DND-41 (cell line): ENCODE measurements at regions not wholly inside any gene's neighbourhood (a gene's known extent, or its start where the extent isn't known, plus 50 kb on each side); places are given as distances from the start of the nearest gene placed in this dataset.

Source experiments
- CTCF ChIP-seq: IDR thresholded peaks from 2 replicates; pipeline ENCODE4 v1.5.1; 2012; ENCODE audit warnings: borderline replicate concordance, low read length, moderate library complexity, mild to moderate bottlenecking; ENCODE audit not compliant: poor library complexity, severe bottlenecking; ENCODE audit errors: extremely low read depth
- EZH2 ChIP-seq: IDR thresholded peaks from 3 replicates; pipeline ENCODE4 v1.6.1; 2012; ENCODE audit warnings: borderline replicate concordance, low read depth, mild to moderate bottlenecking, moderate library complexity, low read length, inconsistent platforms; ENCODE audit not compliant: severe bottlenecking

- TF ChIP-seq CTCF = no peak
- no peak for TF ChIP-seq EZH2
These were observed 1548.6 kb upstream of the TMEM132C start for GRCh38 chr12:126718365-126718764.
